Activated CD4-positive, alpha-beta T cell treated with anti-CD3 and anti-CD28 coated beads, Interleukin-10, Interleukin-2, amounts not matched to agents 100 ng/mL and 50 ng/mL, durations not matched to agents 16 hours and 8 hours (primary cell): ENCODE measurements at regions not wholly inside any gene's neighbourhood (a gene's known extent, or its start where the extent isn't known, plus 50 kb on each side); places are given as distances from the start of the nearest gene placed in this dataset.

Source experiments
- DNase-seq: peaks from one replicate; pipeline ENCODE4 v3.0.0-alpha.2; 2020

DNA sequence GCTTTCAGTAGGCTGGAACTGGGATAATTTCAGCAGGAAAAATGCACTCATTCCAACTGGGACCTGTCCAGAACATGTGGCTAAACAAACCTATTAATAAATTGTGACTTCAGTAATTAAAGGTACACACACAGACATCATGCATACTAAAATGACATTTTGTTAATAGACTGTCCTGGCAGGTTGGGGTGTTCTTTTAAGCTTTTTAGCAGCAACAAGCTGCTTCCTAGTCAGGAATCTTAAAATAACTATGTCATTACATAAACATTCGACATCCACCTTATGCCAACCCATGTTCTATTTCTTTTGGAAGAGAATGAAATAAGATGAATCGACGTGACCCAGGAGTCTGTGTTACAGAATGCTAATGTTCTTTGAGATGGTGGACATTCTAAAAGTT, 435.7 kb downstream of the TXNL1 start:
- DNase-seq, result no peak

DNA sequence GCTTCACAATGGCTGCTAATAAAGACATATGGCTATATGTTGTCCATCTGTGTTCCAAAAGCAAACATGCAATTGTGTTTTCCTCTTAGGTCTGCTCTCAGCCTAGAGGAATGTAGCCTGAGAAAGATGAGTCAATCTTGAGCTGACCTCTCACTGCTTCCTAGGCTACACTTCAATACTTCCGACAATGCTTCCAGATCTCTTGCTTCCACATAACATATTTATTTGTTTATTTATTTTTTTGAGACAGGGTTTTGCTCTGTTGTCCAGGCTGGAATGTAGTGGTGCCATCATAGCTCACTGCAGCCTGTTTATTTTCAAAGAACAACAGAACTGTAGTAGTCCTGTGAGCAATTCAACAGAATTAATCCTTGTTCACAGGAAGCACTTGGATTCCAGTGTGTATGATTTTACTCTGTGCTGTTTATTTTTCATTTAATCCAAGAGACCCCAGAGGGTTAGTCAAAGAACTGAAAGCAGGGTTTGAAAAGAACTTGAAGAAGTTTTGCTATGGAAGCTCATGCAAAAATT, 437.9 kb downstream of the TXNL1 start:
- no peak for DNase-seq

DNA sequence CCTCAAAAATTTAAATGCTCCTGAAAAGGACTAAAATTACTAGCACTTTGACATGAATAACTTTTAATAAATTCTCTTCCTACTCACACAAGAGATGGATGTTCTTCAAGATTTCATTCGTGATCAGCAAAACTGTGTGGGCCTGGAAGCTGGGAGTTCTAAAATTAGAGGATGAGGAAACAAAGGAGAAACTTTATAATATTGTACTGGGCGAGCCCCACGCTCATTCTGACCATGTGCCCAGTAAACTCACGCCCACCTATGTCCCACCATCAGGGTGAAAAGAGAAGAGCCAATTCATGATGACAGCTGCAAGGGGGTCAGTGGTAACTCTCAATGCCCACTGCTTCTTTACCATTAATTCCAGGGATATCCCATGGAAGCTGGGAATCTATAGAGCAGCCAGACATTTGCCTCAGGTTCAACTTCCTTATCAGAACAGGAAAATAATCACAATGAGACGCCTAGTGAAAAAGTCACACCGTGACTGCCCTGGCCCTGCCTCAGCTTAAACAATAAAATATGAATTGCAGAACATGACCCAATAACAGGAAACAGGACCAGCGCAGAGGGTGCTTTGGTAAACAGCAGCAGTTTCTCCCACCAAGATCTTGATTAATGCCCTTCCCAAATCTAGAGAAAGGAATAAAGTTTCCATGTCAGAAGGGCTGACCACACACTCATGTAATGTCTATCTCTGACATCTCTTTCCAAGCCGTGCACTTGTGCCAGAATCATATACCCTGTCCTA, 438.6 kb downstream of the TXNL1 start:
- DNase-seq, result no peak

DNA sequence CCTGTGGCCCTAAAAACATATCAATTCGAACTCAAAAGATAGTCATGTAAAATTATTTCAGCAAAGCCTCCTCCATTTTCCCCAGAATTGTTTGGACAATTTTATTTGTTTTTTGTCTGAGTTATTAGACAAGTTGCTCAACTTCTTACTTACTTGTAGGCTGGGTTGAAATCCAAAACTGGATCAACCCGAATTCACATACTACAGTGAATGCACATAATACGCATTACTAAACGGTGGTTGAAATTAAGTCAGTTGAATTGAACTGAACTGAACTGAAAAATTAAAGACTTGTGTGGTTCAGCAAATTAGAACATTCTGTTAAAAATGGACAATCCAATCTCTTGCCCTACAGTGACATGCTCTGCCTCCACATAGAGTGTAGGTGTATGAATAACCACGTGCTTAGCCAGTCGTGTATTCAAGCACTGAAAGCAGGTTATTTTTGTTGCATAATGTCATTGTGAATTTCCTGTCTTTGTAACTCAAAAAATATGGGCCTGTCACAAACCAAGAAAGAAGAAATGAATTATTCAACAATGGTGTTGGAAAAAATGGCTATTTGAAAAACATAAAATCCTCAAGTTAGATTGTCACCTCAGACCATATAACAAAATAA, 441.0 kb downstream of the TXNL1 start:
- no peak for DNase-seq

DNA sequence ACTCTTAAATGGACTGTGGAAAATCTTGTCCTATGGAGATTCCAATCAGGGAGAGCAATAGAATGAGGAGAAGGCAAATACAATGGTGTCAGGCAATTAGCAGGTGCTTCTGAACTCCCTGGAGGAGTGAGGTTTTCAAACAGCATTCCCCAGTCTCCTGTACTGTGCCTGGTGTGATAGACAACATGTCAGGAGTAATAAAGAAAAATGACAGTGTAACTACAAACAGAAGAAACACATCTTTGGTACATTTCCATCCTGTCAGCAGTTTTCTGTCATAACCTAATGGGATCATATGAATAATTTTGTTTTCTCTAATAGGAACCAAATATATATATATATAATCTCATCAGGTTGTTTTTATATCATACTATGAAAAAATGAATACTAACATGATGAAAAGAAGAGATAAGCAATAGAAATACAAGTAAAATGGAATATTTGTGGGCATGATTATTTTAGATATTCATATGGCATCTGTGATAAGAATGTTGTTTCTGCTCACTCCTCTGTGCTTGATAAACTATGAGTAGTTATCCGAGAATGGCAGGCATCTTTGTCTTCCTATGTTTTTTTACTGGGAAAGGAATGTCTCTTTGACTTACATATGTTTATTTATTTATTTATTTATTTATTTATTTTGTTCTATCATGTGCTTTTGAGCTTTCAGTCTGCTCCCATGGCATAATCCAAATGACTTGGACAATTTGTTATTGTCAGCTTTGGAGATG, 441.7 kb downstream of the TXNL1 start:
- DNase-seq, result no peak

DNA sequence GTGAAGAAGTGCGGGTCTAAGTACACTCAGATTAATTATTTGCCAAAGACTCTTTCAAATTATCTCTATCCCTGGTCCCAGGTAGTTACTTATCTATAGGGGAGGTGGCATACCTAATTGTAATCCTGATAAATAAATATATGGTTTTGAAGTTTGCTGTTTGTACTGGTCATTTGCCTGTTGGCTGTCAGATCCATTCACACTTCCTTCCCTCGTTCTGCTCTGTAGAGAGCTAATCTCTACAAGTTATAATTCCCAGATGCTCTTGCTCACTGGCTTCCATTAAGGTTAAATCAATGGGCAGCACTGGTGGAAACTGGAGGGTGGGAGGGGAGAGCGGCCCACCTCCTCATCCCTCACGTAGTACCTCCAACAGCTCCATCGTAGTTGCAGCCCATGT, 447.1 kb downstream of the TXNL1 start:
- DNase-seq, result no peak

DNA sequence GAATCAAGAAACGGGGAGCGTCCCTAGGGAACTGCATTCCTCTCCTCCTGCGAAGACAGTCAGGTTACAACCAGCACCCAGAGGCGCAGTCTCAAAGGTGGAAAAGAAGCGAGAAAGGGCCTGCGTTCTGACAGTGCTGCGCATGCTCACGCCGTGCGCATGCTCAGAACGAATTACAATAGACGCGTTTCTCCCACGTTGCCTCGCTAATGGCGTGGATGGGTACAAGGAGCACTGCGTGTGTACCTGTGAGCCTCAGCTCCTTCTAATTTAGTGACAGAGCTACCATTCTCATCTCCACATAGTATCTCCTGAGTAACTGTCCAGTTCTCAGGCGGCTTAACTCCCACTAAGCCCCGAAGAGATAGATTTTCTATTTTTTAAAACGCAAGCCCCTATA, 448.8 kb downstream of the TXNL1 start:
- DNase-seq, result no peak

DNA sequence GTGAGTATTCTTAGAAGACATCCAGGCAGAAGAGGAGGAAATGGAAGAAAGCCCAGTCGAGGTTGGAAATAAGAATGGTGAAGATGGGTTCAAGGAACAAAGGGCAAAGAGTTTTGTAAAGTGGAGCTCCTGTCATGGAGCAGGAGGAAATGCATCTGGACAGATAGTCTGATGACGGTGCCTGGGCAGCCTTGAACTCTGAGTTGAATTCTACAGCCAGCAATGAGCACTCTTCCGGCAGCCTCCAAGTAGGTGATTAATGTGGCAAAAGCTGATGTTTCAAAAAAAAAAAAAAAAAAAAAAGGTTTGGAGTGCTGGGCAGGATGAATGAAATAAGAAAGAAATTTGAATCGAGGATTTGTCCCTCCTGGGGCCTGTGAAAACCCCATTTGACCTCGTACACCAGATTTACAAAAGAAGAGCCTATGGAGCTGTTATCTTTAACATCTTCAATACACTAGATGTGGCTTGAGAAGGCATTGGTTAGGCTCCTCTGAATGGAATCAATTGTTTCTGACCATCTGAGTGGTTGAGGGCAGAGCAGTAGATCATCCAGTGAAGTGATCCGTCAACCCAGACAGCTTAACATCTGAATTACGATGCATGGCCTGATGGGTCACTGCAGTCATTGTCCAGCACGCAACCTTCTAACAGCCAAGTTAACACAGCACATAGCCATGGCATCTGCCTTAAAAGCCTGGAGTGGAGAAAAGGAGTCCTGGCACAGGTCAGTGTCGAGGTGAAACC, 449.7 kb downstream of the TXNL1 start:
- no peak for DNase-seq

DNA sequence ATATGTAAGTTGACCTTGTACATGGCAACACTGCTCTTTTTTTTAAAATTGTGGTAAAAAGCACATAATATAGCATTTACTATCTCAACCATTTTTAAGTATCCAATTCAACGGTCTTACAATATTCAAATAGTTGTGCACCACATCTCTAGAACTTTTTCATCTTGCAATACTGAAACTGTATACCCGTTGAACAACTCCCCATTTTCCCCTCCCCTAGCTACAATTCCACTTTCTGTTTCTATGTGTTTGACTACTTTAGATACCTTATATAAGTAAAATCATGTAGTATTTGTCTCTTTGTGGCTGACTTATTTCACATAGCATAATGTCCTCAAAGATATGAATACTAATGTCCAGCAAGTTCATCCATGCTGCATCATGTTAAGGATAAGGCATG, 452.1 kb downstream of the TXNL1 start:
- DNase-seq, result no peak

DNA sequence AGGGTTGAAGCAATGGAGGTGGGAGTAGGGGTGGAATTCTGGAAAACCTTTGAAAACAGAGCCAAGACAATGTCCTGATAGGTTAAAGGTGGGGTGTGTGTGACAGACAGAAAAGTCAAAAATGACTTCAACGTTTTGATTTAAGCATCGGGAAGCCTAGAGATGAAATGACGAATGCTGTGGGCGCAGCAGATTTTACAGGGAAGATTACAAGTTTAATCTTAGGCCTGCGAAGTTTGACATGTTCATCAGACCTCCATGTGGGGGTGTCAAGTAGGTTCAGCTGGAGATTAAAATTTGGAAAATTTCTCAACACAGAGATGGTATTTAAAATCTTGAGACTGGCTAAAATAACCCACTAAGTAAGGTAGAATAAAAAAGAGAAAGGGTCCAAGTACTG, 453.3 kb downstream of the TXNL1 start:
- DNase-seq, result no peak

DNA sequence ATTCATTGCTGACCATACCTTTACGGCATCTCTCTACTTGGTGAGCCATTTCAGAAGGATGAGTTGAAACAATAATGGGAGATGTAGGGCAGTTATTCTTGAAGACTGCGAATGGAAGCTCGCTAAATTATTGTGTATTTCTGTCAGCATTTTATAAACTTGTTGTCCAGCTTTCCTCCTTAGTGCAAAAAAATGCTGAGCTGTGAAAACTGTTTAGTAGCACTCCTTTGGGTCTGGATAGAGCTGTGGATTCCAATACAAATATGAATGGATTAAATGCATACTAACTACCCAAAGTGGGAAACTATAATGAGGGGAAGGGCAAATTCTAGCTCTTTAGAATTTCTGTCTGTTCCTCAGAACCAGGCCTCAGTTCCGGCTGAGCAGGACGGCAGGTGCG, 461.6 kb downstream of the TXNL1 start:
- DNase-seq, result no peak

DNA sequence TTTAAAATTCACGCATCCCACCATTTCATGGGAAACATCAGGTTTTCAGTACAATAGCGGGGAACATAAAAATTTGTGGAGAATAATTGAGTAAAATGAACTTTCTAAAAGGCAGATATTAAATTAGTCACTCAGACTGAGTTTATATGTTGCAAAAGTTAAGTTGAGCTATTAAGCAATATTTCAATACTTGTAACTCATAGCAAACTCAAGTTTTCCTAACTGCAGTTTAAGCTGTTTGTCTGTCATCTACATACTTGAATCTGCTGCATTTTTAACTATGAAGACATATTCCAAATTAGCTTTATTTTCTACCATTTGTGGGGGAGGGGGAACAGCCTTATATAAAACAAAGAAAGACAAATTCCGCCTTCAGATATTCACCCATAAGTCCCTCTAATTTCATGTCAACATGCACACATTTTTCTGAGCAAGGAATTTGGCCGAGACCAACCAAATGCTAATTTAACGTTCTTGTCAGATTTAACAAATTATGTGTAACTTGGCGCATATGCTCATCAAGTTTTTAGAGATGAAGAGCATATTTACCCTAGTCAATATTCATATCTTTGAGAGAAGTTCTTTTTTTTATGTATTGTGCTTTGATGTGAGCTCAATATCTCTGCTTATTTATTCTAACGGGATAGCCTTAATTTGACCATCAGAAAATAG, 462.9 kb downstream of the TXNL1 start:
- no peak for DNase-seq

DNA sequence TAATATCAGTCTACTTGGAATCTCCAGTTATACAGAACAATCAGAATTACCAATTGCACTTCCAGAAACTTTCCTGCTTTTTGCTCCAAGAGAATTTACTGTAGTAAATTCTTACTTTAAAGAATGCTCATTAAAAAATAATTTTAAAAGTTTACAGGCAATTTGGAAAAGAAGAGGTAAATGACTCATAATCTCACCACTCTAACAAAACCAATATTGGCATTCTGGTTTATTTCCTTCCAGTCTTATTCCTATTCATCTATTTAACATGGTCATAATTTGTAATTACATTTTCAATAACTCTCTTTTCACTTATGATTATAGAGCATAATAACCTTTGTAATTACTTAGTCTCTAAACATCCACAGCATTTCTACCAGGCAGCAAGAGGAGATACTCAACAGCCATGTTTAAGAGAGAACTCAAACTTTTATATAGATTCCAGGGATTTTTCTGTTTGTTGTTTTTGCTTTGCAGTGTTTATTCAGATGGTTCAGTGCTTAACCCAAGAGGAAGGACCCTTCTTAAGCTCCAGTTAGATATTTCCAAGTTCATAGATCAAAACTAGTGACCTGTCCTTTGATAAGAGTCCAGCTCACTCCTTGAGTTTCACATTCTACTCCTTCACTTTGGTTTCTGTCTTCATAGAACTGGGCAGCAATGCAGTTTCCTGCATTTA, 464.7 kb downstream of the TXNL1 start:
- DNase-seq, result no peak

DNA sequence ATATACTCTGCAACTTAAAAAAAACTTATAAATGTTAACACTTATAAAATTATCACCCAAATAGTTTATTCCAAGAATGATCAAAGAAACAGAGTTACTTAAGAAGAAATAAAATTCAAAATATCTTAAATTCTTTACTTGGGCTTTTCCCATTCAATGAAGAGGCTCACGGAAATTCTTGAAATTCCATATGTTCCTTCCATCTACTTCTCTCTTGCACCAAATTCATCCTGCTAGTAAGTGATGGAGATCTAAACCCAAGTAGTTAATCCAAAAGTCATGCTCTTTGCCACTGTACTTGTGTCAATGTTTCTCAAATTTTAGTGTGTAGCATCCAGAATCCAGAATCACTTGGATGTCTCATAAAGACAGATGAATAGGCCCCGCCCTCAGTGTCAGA, 465.9 kb downstream of the TXNL1 start:
- no peak for DNase-seq

DNA sequence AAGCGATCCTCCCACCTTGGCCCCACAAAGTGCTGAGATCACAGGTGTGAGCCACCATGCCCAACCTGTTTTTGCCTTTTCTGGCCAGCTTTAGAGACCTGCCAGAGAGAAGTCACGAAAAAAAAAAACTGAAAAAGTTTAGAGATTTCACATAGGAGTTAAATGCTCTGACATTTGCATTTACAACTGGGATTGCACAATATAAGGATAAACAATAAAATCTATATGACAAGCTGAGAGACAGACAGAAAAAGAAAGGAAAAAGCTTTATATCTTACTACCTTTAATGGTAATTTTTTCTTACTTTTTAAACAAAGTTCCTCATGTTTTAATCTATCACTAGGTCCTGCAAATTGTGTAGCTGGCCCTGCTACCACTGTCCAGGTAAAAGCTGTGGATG, 466.5 kb downstream of the TXNL1 start:
- DNase-seq, result no peak

DNA sequence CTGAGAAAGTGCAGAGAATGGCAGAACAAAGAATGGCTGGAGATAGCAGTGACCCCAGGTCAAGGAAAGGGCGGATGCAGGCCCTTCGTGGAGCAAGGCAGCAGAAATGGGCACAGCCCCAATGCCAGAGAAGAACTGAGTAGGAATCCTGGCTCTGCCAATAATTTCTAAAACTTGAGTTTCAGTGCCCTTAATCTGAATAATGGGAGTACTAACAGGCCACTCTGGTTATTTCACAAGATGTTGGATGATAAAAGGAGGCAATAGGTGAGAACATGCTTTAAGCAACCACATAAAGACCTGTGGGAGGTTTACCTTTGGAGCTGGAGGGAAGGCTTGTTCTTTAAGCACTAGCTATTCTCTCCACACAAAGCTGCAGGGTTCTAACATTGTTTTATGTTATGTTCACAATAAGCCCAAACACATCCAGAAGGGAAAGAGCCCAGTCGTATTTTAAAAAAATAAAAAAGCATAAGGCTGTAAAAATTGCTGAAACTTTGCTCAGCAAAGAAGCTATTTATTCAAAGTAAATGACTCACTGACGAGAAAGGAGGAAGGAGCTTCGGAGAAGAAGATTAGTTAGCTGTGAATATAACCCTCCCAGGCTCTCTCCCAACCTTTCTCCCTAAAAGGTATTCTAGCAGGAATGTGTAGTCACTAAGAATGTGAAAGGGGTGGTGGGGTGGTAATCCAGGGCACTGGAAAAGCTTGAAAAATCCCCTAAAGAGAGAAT, 470.2 kb downstream of the TXNL1 start:
- DNase-seq, result no peak

DNA sequence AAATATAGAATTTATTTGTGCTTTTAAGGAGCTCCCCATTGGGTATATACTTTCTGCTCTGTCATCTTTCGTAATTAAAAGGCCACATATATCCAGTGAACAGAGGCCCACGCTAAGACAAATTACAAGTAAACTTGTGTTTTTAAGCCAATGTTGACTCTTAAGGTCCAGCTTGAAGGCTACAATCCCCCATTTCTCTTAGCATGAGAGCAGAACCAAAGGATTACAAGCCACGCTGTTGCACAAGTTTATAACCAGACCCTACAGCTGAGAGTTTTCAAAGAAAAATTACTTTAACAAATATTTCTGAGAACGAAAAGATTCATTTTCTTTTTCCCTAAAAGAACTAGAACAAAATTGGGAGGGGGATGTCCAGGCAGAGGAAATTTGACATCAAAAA, 471.0 kb downstream of the TXNL1 start:
- DNase-seq, result no peak

DNA sequence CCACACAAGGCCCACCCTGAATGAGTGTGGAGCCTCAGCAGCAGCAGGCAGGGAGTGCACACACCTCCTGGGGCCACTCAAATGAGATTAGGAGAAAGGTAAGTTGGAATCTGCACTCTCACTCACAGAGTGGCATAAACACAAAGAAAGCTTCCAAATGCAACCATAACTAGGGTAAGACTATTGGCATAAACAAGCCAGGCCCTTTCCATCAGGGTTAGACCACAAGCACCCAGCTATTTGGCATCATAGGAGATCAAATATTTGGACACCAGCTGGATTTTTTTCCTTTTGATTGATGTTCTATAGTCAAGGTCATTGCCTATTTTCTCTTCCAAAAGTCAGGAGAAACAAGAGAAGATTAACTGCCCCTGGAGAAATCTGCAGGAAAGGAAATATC, 471.5 kb downstream of the TXNL1 start:
- no peak for DNase-seq

DNA sequence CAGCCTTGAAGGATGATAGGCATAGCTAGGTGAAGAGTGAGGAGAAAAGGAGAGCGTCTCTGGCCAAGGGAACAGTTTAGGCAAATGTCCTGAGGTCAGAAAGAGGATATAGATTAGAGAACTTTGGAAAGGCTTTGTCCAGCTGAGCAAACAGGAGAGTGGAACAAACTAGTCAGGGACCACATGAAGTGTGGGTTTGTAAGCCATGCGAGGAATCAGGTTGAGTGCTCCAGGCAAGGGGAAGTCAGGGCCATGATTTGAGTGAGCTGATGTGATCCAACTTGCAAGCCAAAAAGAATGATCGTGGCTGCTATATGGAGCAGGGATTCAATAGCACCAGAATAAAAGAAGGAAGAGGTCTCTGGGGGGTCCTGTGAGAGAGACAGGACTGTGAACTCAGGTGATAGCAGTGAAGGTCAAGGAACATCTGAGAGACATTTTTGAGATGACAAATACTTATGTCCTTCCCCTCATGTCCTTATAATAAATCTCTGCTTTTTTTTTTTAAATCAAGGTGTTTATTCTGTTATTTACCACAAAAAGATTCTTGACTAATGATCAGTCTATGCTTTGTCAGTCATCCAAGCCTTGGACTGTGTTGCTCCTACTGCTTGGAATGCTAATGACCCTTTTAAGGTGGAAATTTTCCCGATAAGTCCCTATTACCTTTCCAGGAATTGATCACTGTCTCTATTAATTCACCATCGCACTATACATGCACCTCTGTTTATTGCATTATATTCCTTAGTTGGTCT, 472.6 kb downstream of the TXNL1 start:
- no peak for DNase-seq
